ENCODE measurements at regions not wholly inside any gene's neighbourhood (a gene's known extent, or its start where the extent isn't known, plus 50 kb on each side); places are given as distances from the start of the nearest gene placed in this dataset.
"Not testable (repeated sequence)": the region's sequence is repeated elsewhere in the genome, so short reads cannot be mapped to it uniquely, and the experiment has no call there.

DNA sequence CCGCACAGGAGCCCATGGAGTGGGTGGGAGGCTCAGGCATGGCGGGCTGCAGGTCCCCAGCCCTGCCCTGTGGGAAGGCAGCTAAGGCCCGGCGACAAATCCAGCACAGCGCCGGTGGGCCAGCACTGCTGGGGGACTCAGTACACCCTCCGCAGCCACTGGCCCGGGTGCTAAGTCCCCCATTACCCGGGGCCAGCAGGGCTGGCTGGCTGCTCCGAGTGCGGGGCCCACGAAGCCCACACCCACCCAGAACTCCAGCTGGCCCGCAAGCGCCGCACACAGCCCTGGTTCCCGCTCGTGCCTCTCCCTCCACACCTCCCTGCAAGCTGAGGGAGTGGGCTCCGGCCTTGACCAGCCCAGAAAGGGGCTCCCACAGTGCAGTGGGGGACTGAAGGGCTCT, 610.0 kb upstream of the NRG3 start:
- H3K4me2 ChIP-seq (ENCODE audit: insufficient read depth in 1 of 2, low read depth in 2 of 2, low read length in 2 of 2), result not testable (repeated sequence)
- WGBS, 2 experiments (ENCODE audit: extremely low coverage in 1 of 2, insufficient coverage in 1 of 2, insufficient read length in 1 of 2, insufficient replicate concordance in 2 of 2, low coverage in 1 of 2, low lambda C conversion rate in 2 of 2, missing lambda C conversion rate in 1 of 2), result 92% methylated on average over 9 of the region's 18 CpGs; no CpG with 5 or more reads in 1 of the 2 experiments

More for the DNA sequence above, 610.0 kb upstream of the NRG3 start:
- H3K23ac ChIP-seq (ENCODE audit: insufficient read length); H3K23me2 ChIP-seq (ENCODE audit: low read depth, low read length); H4K8ac ChIP-seq (ENCODE audit: extremely low read depth, insufficient read depth, low read length); H3K27ac ChIP-seq (ENCODE audit: low read depth, low read length); H2BK120ac ChIP-seq (replicated peaks; ENCODE audit: low read depth, low read length); H3K36me3 ChIP-seq (ENCODE audit: control insufficient read depth in 2 of 4, insufficient read depth in 4 of 4, low read length in 3 of 4); H3K27me3 ChIP-seq (replicated peaks in 1 of 4; ENCODE audit: control insufficient read depth in 3 of 4, extremely low read depth in 1 of 4, insufficient read depth in 3 of 4, low read length in 3 of 4); H2BK20ac ChIP-seq (ENCODE audit: low read length); H2BK5ac ChIP-seq (ENCODE audit: low read depth, low read length); POLR2A ChIA-PET (ENCODE audit: partially characterized antibody); H4K5ac ChIP-seq (ENCODE audit: insufficient read length, low read depth, low read length); H2BK15ac ChIP-seq (ENCODE audit: low read length); H3K9me3 ChIP-seq (ENCODE audit: insufficient read depth in 2 of 2, low read depth in 1 of 2, low read length in 1 of 2); H3K79me2 ChIP-seq (ENCODE audit: control insufficient read depth in 1 of 2, insufficient read depth in 2 of 2, low read length in 2 of 2); H2BK12ac ChIP-seq (ENCODE audit: low read depth, low read length); H3K79me1 ChIP-seq (ENCODE audit: low read depth, low read length); CTCF ChIA-PET (ENCODE audit: partially characterized antibody); H3K9ac ChIP-seq (replicated peaks in 1 of 4; ENCODE audit: extremely low read depth in 1 of 4, low read depth in 3 of 4, low read length in 3 of 4); H3K14ac ChIP-seq (ENCODE audit: insufficient read length); H2AFZ ChIP-seq (ENCODE audit: low read length); H3K4me3 ChIP-seq (ENCODE audit: extremely low read depth in 1 of 4, insufficient read depth in 2 of 4, low read depth in 3 of 4, low read length in 4 of 4); FAIRE-seq; H2AK5ac ChIP-seq (ENCODE audit: low read depth, low read length); H4K20me1 ChIP-seq (replicated peaks in 1 of 2; ENCODE audit: control insufficient read depth in 1 of 2, insufficient read depth in 2 of 2, low read length in 2 of 2); H3K4me1 ChIP-seq (replicated peaks in 1 of 4; ENCODE audit: control insufficient read depth in 3 of 4, insufficient read depth in 4 of 4, low read length in 3 of 4); H3K18ac ChIP-seq (ENCODE audit: extremely low read depth, low read length); H3K4ac ChIP-seq (replicated peaks; ENCODE audit: insufficient read length, low read depth, low read length); H3K56ac ChIP-seq (replicated peaks; ENCODE audit: insufficient read length, low read depth, low read length); DNase-seq (ENCODE audit: low read depth in 1 of 2, low spot score in 2 of 2); H4K91ac ChIP-seq (replicated peaks; ENCODE audit: insufficient read length, low read length): not testable (repeated sequence)
